HG03342 (cell line): ENCODE measurements at regions not wholly inside any gene's neighbourhood (a gene's known extent, or its start where the extent isn't known, plus 50 kb on each side); places are given as distances from the start of the nearest gene placed in this dataset.

Experiments
- ATAC-seq: cut with Tn5 transposase; IDR thresholded peaks from one replicate; pipeline ENCODE4 v1.9.1; 2021; ENCODE audit warnings: mild to moderate bottlenecking, moderate library complexity; ENCODE audit not compliant: unreplicated experiment

DNA sequence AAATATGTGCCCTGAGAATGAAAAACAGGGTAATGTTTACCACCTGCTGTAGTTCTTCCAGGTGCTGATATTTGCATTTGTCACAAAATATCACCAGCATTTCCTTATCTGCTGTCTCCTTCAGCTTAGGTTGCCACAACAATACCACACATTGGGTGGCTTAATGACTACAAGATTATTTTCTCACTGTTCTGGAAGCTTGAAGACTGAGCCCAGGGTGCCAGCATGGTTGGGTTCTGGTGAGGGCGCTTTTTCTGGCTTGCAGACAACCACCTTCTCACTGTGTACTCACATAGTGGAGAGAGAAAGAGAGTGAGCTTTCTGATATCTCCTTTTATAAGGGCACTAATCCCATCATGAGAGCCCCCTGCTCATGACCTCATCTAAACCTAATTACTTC, 407.5 kb upstream of the RGPD4 start:
- no peak for ATAC-seq

DNA sequence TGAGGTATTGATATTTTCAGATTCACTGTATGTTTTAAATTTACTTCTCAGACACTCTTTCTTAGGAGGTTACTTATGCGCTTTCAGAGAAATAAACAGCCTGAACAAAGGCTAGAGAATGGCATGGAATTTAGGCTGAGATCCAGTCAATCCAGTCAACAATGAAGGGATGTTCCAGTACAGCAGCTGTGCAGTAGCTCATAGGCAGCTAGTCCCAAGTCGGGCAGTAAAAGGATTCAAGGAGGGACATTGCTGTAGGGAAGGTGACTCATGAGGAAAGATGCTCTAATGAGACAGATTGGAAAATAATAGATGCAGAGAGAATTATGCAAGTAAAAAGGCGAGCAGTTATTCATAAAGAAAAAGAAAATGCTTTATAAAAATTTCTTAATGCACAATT, 397.9 kb upstream of the RGPD4 start:
- ATAC-seq = no peak

DNA sequence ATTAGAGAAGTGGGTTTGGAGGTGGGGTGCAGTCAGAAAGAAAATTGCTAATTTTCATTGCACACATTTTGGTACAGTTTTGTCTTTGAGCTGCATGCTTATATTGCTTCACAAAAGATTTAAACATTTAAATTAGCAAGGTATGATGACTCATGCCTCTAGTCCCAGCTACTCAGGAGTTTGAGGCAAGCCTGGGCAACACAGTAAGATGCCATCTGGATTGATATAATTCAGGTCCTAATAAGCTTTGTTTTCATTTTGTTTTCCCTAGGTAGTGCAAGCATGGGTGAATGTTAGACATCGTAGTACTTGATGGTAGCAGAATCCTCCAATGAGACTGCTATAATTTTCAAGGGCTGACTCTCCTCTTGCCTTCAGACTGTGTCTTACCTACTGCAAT, 396.7 kb upstream of the RGPD4 start:
- ATAC-seq = no peak

DNA sequence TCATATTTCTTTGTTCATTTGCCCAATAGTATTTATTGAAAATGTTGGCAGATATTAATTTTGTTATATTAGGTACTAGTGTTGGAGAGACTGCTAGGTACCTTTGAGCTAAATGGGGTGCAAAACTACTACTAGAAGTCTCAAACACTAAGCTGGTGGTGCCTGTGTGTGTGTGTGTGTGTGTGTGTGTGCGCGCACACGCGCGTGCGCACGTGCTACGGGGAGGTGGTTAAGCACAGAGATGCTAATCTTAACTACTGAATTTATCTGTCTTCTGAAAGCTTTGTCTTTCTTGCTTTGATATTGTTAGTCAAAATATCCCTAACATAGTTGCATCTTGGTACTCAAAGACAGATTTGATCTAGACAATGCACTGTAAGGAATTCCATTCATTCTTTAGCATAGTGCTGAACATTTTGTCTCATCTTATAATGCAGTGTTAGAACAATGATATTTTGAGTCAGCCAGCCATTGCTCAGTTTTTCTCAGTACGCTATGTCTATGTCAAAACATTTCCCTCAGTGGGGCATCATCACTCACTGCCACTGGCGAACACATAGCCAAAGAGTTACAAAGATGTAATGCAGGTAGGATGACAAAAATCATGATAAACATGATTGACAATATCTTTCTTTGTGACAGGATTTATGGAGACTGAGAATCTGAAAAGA, 396.0 kb upstream of the RGPD4 start:
- ATAC-seq = no peak

DNA sequence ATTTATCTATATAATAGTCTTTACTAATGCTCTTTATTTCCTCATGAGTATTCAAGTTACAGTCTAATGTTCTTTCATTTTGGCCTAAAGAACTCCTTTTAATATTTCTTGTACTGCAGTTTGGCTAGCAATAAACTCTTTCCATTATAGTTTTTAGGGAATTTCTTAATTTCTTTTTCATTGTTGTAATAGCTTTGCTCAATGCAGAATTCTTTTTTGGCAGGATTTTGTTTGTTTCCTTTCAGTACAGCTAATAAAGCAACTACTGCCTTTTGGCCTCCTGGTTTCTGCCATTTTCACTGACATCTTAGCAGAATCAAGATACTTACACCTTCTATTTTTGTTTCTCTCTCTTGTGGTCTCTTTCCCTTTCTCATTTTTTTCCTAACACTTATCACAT, 390.4 kb upstream of the RGPD4 start:
- no peak for ATAC-seq

DNA sequence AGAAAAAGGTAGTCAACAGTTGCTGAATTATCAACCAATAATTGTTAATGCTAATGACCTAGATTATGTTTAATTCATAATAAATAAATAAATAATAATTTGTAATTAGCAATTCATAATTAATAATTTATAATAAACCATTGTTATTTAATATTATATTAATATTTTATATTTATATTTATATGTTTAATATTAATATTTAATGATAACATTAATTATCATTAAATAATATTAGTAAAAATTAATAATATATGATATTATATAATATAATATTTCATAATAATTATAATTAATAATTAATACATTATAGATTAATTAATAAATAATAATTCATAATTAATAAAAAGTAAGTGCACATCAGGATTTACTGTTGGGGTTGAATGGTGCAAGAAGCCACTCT, 389.4 kb upstream of the RGPD4 start:
- no peak for ATAC-seq

DNA sequence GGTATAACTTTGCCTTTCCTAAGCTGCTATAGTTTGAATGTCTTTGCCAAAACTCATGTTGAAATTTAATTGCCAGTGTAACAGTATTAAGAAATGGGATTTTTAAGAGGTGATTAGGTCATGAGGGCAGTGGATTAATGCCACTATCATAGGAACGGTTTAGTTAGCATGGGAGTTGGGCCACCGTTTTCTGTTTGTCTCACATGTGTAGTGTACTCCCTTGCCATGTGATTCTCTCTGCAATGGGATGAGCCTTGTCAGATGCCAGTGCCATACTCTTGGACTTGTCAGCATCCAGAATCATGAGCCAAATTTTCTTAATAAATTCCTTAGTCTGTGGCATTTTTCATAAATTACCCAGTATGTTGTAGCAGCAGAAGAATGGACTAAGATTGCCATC, 388.9 kb upstream of the RGPD4 start:
- no peak for ATAC-seq

DNA sequence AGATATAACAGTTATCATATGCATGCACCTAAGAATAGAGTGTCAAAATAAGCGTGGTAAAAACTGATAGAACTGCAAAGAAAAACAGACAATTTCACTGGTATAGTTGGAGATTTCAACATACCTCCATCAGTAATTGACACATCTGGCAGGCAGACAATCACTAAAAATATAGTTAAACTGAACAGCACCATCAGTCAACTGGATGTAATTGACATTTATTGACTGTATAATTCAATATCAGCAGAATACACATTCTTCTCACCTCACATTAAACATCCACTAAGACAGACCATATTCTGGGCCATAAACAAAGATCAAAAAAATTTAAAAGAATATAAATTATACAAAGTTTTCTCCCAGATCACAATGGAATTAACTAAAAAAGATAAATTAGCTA, 378.5 kb upstream of the RGPD4 start:
- no peak for ATAC-seq

DNA sequence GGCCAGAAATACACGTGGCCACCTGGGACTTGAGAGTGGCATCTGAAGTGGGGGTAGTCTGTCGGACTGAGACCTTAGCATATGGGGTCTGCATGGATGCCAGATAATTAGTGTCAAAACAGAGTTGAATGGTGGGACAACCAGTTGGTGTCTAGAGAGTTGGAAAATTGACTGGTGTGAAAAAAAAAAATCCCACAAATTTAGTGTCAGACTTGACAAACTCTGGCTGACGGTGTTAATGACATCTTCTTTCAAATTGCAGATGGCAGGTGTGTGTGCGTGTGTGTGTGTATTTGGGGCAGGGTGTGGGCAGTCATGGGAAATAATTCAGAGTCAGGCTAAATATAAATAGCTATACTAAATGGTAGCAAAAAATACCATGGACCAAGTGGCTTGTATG, 365.4 kb upstream of the RGPD4 start:
- no peak for ATAC-seq

DNA sequence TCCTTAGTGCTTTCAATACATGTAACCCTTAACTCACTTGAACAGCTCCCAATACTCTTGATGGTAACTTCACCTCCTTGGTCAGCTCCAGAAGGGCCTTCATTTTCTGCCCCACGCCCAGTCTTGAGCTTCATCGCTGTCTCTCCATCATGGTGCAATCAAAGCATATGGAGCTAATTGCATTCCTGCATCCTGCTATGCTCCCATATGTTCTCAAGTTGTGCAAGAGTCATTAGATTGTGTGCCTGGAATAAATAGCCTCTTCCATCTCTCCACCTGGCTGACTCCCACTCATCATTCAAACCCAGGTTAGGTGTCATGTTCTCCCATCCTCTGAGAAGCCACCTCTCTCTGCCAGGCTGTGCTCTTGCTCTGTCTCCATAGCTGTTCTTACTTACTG, 364.5 kb upstream of the RGPD4 start:
- ATAC-seq = no peak

DNA sequence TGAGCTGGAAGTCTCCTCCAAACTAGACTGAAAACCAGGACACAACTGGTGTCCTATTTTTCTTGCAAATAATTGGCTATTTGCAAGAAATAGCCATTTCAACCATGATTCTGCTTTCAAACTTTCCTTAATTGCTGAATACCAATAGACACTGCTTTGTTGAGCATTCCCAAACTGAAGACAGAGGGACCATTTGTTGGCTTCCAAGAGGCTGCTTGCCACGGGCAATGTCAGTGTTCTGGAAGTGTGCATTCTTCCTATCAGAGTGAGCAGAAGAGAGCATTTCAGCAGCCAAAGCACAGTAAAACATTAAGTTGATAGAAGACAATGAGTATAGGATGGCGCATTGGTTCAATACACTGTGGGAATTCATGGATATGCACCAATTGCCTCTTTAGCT, 360.5 kb upstream of the RGPD4 start:
- no peak for ATAC-seq

DNA sequence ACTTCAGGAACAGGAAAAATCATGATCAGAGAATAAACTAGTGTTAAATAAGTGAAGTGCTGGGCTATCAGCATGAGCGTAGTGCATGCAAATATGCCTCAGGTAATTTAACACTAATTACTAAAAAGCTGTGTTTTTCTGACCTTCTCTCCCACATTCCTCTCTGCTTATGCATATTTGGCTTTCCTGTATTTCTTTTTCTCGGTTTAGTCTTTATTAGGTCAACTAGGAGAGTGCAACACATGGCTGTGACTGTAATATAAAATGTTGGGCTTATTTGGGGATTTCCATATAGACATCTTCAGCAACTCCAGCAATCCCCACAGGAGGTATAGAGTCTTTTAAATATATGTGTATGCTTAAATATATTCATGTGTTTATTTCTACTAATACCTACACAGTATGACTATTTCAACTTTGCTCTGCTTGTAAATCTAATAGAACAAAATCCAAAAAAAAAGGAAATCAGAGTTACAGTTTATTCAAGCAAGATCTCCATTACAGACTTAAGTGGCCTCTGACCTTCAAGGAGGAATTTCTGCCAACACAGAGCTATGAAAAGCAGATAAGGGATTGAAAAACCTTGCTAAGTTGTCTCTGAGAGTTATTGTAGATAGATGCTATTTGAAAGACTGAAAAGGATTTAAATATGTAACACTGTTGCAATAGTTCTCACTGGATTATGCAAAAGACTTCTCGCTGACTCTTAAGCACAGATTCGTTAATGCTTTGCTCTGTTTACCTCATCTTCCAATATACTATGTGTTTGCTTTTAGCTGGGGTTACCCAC, 359.5 kb upstream of the RGPD4 start:
- ATAC-seq = no peak

DNA sequence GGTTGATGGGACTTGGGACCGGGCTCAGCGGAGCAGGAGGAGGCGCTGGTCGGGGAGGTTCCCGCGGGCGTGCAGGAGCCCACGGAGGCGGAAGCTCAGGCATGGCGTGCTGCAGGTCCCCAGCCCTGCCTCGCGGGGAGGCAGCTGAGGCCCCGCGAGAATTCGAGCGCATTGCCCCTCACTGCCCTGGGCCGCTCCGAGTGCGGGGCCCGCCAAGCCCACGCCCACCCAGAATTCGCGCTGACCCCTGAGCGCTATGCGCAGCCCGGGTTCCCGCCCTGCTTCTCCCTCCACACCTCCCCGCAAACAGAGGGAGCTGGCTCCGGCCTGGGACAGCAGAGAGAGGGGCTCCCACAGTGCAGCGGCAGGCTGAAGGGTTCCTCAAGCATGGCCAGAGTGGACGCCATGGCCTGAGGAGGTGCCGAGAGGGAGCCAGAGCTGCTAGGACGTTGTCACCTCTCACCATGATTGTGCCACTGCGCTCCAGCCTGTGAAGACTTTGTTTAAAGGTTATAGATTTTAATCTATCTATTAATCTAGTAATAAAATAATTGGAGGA, 357.2 kb upstream of the RGPD4 start:
- ATAC-seq = no peak

DNA sequence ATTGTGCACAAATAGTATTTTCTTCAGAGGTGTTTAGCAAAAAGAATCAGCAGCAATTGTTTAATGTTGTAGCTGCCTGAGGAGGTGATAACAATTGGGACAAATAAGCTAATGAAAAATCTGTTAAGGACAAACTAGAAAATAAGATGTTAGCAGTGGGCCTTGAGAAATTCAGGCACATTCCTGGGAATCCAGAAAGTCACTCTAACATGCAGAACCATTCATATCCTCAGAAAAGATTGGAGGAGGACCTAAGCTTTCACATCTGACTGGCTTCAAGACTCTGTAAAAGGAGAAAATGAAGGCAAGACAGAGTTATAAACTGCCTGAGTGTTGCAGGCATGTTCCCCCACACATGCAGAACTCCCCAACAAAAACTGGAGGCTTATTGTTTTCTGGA, 353.5 kb upstream of the RGPD4 start:
- no peak for ATAC-seq

DNA sequence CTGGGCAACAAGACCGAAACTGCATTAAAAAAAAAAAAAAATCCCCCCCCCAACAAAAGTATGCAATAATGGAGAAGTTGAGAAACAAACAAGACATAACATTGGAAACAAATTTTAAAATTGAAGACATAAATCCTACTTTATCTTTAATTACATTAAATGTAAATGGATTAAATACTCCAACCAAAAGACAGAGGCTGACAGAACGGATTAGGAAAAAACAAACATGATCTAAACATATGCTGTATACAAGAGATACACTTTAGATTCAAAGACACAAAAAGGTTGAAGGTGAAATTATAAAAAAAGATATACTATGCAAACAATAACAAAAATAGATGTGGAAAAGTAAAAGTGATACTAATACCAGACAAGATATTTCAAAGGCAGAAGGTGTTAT, 350.8 kb upstream of the RGPD4 start:
- no peak for ATAC-seq

DNA sequence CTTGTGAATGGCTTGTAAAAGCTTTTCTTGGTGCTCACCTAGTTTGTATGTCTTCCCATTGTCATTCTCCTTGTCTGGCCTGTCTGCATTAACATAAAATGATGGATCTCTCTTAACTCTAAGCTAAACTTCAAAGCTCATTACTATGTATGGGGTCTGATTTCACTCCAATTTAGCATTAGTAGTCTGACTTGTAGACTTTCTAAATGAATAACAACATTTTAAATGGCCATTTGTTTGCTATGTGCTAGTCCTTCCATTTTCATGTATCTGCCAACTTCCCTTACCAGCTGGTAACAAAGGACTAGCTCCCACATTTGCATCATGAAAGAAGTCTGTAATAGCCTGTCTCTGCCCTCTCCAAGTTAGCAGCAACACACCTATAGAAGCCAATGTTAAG, 324.2 kb upstream of the RGPD4 start:
- ATAC-seq = no peak

DNA sequence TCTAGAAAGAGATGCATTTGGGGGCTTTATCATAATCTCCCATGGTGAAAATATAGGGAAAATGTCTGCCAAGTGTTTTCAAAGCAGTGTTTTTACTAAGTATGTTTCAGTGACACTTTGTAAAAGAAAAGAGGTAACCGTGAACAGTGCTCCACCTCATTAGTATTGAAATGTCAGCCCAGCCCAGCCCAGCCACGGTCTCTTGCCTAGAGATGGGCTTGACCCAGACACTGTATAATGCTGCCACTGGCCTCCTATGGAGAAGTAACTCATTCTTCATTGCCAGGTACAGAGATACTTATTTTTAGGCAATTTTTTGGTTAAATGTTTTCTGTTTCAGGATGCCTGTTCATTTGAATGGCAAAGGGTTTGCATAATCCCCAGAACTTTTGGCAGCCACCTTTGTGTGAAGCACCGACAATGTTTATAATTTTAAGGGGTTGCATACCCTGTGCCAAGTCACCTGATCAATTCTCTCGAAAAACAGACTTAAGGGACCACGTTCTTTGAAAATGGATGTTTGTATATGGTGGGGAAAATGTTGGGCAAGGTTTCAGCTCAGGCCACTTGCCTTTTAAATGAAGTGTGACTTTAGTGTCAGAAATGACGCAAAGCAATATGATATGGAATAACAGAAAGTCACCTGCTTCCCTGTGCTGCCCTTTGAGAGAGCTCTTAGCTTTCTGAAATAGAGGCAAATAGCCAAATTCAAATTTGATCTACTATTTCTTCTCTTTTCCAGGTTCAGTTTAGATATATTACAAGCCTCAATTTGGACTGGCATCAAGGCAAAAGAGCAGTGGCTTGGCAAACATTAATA, 314.5 kb upstream of the RGPD4 start:
- ATAC-seq = no peak

DNA sequence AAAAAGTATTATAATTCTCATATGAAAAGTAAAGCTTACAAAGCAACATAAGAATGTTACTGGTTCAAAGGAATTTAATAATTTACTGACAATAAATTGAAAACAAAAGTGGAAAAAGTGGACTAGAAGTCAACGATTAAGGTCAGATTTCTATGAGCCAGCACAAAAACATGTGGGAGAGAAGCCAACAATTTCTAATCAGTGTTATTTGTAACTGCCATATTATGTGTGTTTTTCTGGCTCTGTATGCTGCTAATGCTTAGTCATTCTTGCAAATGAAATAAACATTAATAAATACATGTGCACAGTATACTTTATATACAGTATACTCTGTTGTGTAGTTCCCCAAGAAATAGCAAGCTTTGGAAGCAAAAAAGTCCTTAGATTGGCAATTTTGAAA, 301.3 kb upstream of the RGPD4 start:
- no peak for ATAC-seq

DNA sequence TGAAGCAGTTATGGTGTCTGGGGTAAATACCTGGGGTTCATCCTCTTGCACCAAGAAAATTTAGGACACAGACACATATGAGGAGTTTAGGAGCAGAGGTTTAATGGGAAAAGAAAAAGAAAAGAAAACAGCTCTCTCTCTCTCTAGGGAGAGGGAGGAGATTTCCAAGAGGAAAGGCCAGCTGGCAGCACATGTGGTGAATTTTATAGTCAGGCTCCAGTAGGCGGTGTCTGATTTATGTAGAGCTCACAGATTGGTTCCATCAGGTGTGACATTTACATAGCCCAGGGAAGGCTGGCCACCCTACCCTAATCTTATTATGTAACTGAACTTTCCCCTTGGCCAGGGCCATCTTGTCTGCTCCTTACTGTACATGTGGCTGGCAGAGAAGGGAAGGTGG, 297.5 kb upstream of the RGPD4 start:
- ATAC-seq = no peak

DNA sequence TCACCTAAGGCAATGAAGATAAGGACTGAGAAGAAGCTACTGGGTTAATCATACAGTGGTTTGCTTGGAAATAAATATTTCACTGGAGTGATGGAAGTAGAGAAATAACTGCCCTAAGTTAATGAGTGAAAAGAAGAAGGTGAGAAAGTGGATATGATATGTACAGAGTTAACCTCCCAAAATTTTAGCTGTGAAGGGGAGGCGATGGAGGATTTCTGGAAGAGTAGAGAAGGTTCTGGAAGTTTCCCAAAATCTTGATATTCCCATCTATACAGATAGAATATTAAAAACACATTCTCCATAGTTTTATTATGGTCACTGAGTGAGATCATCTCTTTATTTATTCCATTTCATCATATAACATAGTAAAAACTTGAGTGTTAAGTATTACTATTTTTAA, 296.6 kb upstream of the RGPD4 start:
- ATAC-seq = no peak

DNA sequence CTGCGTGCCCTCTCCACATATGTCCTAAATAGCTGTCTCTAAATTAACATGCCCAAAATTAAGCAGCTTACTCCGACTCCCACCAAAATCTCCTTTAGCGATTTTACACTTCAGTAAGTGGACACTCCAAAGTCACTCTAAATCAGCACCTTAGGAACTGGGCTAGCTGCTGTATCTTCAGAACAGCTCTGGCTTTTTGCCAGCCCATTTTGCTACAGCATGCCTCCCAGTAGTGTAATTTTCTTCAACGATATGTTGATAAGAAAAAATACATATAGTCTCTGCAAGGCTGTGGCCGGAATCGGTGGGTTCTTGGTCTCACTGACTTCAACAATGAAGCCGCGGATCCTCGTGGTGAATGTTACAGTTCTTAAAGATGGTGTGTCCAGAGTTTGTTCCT, 291.8 kb upstream of the RGPD4 start:
- no peak for ATAC-seq
